ENCODE measurements at regions not wholly inside any gene's neighbourhood (a gene's known extent, or its start where the extent isn't known, plus 50 kb on each side); places are given as distances from the start of the nearest gene placed in this dataset.

GRCh38 chr9:121573717-121574485 lies 74.3 kb upstream of the GGTA1 start:
- TF ChIP-seq POLR2A (IDR thresholded peaks at IDR 0.05) (no peak), CTCF (IDR thresholded peaks at IDR 0.05) (no peak)

Data from uterus (tissue), 2 donors.